ENCODE measurements at regions not wholly inside any gene's neighbourhood (a gene's known extent, or its start where the extent isn't known, plus 50 kb on each side); places are given as distances from the start of the nearest gene placed in this dataset.

DNA sequence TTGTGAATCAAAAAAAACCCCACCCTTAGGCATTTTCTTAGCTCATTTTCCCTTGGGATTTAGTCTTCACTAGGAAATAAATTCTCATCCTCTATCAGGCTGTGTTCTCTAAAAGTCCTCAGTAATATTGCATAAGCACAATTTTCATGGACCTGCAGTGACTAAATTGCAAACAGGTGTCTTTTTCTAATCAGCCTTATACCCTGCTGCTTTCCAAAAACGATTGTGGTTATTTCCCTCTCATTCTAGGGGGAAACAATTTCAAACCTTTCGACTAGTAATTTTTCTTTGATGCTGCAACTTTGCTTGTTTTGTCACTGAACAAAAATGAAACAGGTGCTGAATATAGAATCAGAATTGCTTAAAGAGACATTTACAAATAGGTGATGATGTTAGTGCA lies 549.9 kb downstream of the PDHA2 start:
- Histone ChIP-seq H2BK5ac (ENCODE audit: low read length) (no peak overlapping the region), H2BK120ac (ENCODE audit: low read depth, low read length) (no peak overlapping the region), H3K27ac (ENCODE audit: low read depth, low read length) (no peak overlapping the region), H3K79me1 (ENCODE audit: low read length) (no peaks in the 10 kb centered on the region), H3K27me3 (ENCODE audit: insufficient read depth, low read length, poor library complexity) (no peaks in the 10 kb centered on the region), H3K4ac (ENCODE audit: low read depth, low read length) (no peak overlapping the region), H2AK5ac (ENCODE audit: low read length) (no peak overlapping the region), H4K8ac (ENCODE audit: low read depth, low read length) (no peak overlapping the region), H3K4me1 (ENCODE audit: control insufficient read depth, low read depth, low read length) (no peaks in the 10 kb centered on the region), H3K9ac (ENCODE audit: low read length) (no peak overlapping the region), H3K4me3 (ENCODE audit: low read length) (no peak overlapping the region), H3K79me2 (ENCODE audit: control insufficient read depth, insufficient read depth, low read length) (no peaks in the 10 kb centered on the region), H3K18ac (ENCODE audit: low read length) (no peak overlapping the region), H3K56ac (ENCODE audit: low read length) (no peak overlapping the region), H3K23ac (ENCODE audit: low read length) (no peak overlapping the region), H3K4me2 (ENCODE audit: low read length) (no peak overlapping the region), H2BK15ac (replicated peaks; ENCODE audit: low read depth) (no peak overlapping the region), H3K36me3 (ENCODE audit: control insufficient read depth, insufficient read depth, low read length) (no peaks in the 10 kb centered on the region), H4K5ac (ENCODE audit: low read length) (no peak overlapping the region)
- WGBS (ENCODE audit: extremely low coverage, insufficient coverage, low lambda C conversion rate): no CpG with 5 or more reads among the region's 2 CpGs
- no peak for DNase-seq

DNA sequence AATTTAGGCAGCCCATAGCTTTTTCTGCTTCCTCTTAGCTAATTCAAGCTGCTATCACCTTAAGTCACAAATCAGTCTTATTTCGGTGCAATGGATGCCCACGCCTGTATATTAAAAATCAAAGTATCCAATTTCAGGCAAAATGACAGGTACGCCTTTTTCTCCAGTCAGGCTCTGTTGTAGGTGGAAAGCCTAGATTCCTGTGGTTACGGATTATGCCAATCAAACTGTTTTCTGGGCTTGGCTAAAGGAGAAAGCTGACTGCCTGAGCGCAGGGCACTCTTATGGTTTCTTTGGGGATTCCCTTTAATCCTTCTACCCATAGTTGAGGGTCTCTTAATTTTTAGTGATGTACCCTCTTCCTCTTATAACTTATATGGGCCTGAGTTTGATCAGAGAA lies 550.5 kb downstream of the PDHA2 start:
- Histone ChIP-seq H3K27ac (ENCODE audit: low read depth, low read length) (no peak overlapping the region), H4K5ac (ENCODE audit: low read length) (no peak overlapping the region), H3K79me2 (ENCODE audit: control insufficient read depth, insufficient read depth, low read length) (no peaks in the 10 kb centered on the region), H3K4me2 (ENCODE audit: low read length) (no peak overlapping the region), H3K9ac (ENCODE audit: low read length) (no peak overlapping the region), H2AK5ac (ENCODE audit: low read length) (no peak overlapping the region), H3K4me1 (ENCODE audit: control insufficient read depth, low read depth, low read length) (no peaks in the 10 kb centered on the region), H4K8ac (ENCODE audit: low read depth, low read length) (no peak overlapping the region), H3K36me3 (ENCODE audit: control insufficient read depth, insufficient read depth, low read length) (no peaks in the 10 kb centered on the region), H3K79me1 (ENCODE audit: low read length) (no peaks in the 10 kb centered on the region), H3K18ac (ENCODE audit: low read length) (no peak overlapping the region), H2BK120ac (ENCODE audit: low read depth, low read length) (no peak overlapping the region), H2BK15ac (replicated peaks; ENCODE audit: low read depth) (no peak overlapping the region), H3K23ac (ENCODE audit: low read length) (no peak overlapping the region), H3K4ac (ENCODE audit: low read depth, low read length) (no peak overlapping the region), H3K56ac (ENCODE audit: low read length) (no peak overlapping the region), H3K27me3 (ENCODE audit: insufficient read depth, low read length, poor library complexity) (no peaks in the 10 kb centered on the region), H3K4me3 (ENCODE audit: low read length) (no peak overlapping the region), H2BK5ac (ENCODE audit: low read length) (no peak overlapping the region)
- no CpG with 5 or more reads among the region's 5 CpGs for WGBS (ENCODE audit: extremely low coverage, insufficient coverage, low lambda C conversion rate)
- no peak for DNase-seq

DNA sequence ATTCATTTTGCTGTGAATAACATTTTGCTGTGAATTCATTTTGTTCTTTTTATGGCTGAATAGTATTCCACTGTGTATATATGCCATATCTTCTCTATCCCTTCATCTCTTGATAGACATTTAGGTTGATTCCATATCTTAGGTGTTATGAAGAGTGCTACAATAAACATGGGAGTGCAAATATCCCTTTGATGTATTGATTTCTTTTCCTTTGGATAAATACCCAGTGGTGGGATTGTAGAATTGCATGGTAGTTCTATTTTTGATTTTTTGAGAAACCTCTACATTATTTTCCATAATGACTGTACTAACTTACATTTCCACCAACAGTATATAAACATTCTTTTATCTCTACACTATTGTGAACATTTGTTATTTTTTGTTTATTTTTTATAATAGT lies 555.9 kb downstream of the PDHA2 start:
- H3K4ac ChIP-seq (ENCODE audit: low read depth, low read length): no peak overlapping the region
- H2BK120ac ChIP-seq (ENCODE audit: low read depth, low read length): no peak overlapping the region
- no peak overlapping the region for H3K23ac ChIP-seq (ENCODE audit: low read length)
- H3K27ac ChIP-seq (ENCODE audit: low read depth, low read length): no peak overlapping the region
- H2BK15ac ChIP-seq (replicated peaks; ENCODE audit: low read depth): no peak overlapping the region
- no peak overlapping the region for H3K18ac ChIP-seq (ENCODE audit: low read length)
- no peaks in the 10 kb centered on the region for H3K27me3 ChIP-seq (ENCODE audit: insufficient read depth, low read length, poor library complexity)
- no peak overlapping the region for H3K4me3 ChIP-seq (ENCODE audit: low read length)
- H3K4me2 ChIP-seq (ENCODE audit: low read length): no peak overlapping the region
- no peak overlapping the region for H3K9ac ChIP-seq (ENCODE audit: low read length)
- no peak overlapping the region for H2BK5ac ChIP-seq (ENCODE audit: low read length)
- H4K8ac ChIP-seq (ENCODE audit: low read depth, low read length): no peak overlapping the region
- no peak overlapping the region for H2AK5ac ChIP-seq (ENCODE audit: low read length)
- H3K79me1 ChIP-seq (ENCODE audit: low read length): no peaks in the 10 kb centered on the region
- H3K4me1 ChIP-seq (ENCODE audit: control insufficient read depth, low read depth, low read length): no peaks in the 10 kb centered on the region
- no peaks in the 10 kb centered on the region for H3K79me2 ChIP-seq (ENCODE audit: control insufficient read depth, insufficient read depth, low read length)
- H4K5ac ChIP-seq (ENCODE audit: low read length): no peak overlapping the region
- DNase-seq: no peak
- no peaks in the 10 kb centered on the region for H3K36me3 ChIP-seq (ENCODE audit: control insufficient read depth, insufficient read depth, low read length)
- H3K56ac ChIP-seq (ENCODE audit: low read length): no peak overlapping the region

DNA sequence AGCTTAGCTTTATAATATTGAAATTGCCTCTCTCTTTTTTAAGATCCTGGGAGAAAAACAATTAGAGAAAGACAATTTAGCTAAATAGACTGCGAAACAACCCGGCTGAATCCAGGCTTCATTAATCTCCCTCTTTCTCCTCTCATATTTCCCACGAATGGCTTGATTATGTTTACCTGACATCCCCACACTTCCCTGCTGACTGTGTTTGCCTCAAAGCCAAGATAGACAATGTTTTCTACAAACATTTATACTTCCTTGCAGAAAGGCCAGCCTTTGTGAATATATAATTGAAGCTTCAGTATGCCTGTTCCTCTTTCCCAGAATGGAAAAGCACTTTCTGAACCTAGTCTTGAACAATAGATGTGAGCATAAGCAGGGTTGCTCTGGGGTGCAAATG lies 566.8 kb downstream of the PDHA2 start:
- H3K18ac ChIP-seq (ENCODE audit: low read length): no peak overlapping the region
- WGBS (ENCODE audit: extremely low coverage, insufficient coverage, low lambda C conversion rate): no CpG with 5 or more reads among the region's 3 CpGs
- no peak overlapping the region for H2AK5ac ChIP-seq (ENCODE audit: low read length)
- no peaks in the 10 kb centered on the region for H3K27me3 ChIP-seq (ENCODE audit: insufficient read depth, low read length, poor library complexity)
- no peaks in the 10 kb centered on the region for H3K4me1 ChIP-seq (ENCODE audit: control insufficient read depth, low read depth, low read length)
- H3K79me1 ChIP-seq (ENCODE audit: low read length): no peaks in the 10 kb centered on the region
- H3K4ac ChIP-seq (ENCODE audit: low read depth, low read length): no peak overlapping the region
- H3K56ac ChIP-seq (ENCODE audit: low read length): no peak overlapping the region
- no peak overlapping the region for H3K9ac ChIP-seq (ENCODE audit: low read length)
- no peak overlapping the region for H3K4me3 ChIP-seq (ENCODE audit: low read length)
- H2BK15ac ChIP-seq (replicated peaks; ENCODE audit: low read depth): no peak overlapping the region
- H4K5ac ChIP-seq (ENCODE audit: low read length): no peak overlapping the region
- no peak overlapping the region for H2BK120ac ChIP-seq (ENCODE audit: low read depth, low read length)
- no peak overlapping the region for H4K8ac ChIP-seq (ENCODE audit: low read depth, low read length)
- no peaks in the 10 kb centered on the region for H3K79me2 ChIP-seq (ENCODE audit: control insufficient read depth, insufficient read depth, low read length)
- DNase-seq: no peak
- H2BK5ac ChIP-seq (ENCODE audit: low read length): no peak overlapping the region
- no peak overlapping the region for H3K23ac ChIP-seq (ENCODE audit: low read length)
- H3K36me3 ChIP-seq (ENCODE audit: control insufficient read depth, insufficient read depth, low read length): no peaks in the 10 kb centered on the region
- H3K27ac ChIP-seq (ENCODE audit: low read depth, low read length): no peak overlapping the region
- H3K4me2 ChIP-seq (ENCODE audit: low read length): no peak overlapping the region

DNA sequence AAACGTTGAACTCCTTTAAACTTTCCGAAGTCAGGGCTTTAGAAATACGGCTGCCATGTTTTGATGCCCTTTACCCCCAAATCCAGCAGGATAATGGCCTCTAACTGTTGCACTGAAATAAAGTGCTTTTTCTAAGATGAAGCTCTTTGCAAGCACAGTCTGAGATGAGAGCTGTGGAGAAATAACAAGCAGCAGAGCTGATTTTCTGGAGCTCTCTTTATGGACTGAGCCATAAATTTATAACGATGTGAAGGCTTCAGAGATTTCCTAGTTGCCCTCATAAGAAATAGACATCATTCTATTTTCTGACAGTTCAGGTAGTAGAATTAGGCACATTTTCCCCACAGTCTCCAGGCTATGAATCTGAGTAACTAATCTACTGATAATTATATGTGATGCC lies 567.3 kb downstream of the PDHA2 start:
- Histone ChIP-seq H3K4me3 (ENCODE audit: low read length) (no peak overlapping the region), H3K4me1 (ENCODE audit: control insufficient read depth, low read depth, low read length) (no peaks in the 10 kb centered on the region), H2AK5ac (ENCODE audit: low read length) (no peak overlapping the region)

DNA sequence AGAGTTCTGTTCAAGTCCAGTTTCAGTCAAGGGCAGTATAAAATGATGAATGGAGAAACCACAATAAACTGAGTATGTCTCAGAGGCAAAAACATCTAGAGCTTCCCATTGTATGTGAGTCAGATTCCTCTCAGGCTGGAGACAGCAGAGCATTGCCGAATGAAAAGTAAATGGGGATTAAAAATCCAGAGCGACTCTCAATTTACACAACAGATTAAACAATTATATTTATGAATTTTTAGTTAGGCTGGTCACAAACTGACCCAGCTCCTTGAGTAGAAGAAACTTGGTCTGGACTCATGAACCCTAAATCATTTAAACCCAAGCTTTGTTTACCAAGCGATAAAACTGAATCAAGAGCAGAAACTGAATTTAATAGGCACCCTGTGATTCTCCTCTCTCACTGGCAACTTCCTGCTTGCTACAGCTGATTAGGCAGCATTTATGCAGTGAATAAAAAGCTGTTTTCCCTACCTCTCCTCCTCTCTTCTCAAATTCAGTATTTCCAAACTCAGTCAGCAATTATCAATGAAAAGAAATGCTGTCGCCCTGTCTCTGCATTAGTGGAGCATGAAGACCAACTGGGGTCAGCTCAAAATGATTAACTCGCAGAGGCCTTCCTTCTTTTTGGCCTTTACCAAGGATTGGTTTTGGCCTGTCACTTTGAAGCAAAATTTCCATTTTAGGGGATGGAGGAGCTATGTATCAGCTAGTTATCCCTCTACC lies 568.0 kb downstream of the PDHA2 start:
- no peak for DNase-seq
- Histone ChIP-seq H2BK15ac (replicated peaks; ENCODE audit: low read depth) (no peak overlapping the region), H3K56ac (ENCODE audit: low read length) (no peak overlapping the region), H3K79me1 (ENCODE audit: low read length) (no peaks in the 10 kb centered on the region), H3K9ac (ENCODE audit: low read length) (no peak overlapping the region), H2BK5ac (ENCODE audit: low read length) (no peak overlapping the region), H3K27ac (ENCODE audit: low read depth, low read length) (no peak overlapping the region), H3K36me3 (ENCODE audit: control insufficient read depth, insufficient read depth, low read length) (no peaks in the 10 kb centered on the region), H3K27me3 (ENCODE audit: insufficient read depth, low read length, poor library complexity) (no peaks in the 10 kb centered on the region), H3K4me3 (ENCODE audit: low read length) (no peak overlapping the region), H3K79me2 (ENCODE audit: control insufficient read depth, insufficient read depth, low read length) (no peaks in the 10 kb centered on the region), H4K8ac (ENCODE audit: low read depth, low read length) (no peak overlapping the region), H3K4me2 (ENCODE audit: low read length) (no peak overlapping the region), H3K4me1 (ENCODE audit: control insufficient read depth, low read depth, low read length) (no peaks in the 10 kb centered on the region), H2AK5ac (ENCODE audit: low read length) (no peak overlapping the region), H2BK120ac (ENCODE audit: low read depth, low read length) (no peak overlapping the region), H4K5ac (ENCODE audit: low read length) (no peak overlapping the region), H3K4ac (ENCODE audit: low read depth, low read length) (no peak overlapping the region), H3K18ac (ENCODE audit: low read length) (no peak overlapping the region), H3K23ac (ENCODE audit: low read length) (no peak overlapping the region)
- no CpG with 5 or more reads among the region's 5 CpGs for WGBS (ENCODE audit: extremely low coverage, insufficient coverage, low lambda C conversion rate)

More for the DNA sequence above, 567.3 kb downstream of the PDHA2 start:
- H4K5ac ChIP-seq (ENCODE audit: low read length): no peak overlapping the region
- H2BK15ac ChIP-seq (replicated peaks; ENCODE audit: low read depth): no peak overlapping the region
- H3K23ac ChIP-seq (ENCODE audit: low read length): no peak overlapping the region
- no peaks in the 10 kb centered on the region for H3K27me3 ChIP-seq (ENCODE audit: insufficient read depth, low read length, poor library complexity)
- no peak overlapping the region for H3K9ac ChIP-seq (ENCODE audit: low read length)
- no CpG with 5 or more reads among the region's 4 CpGs for WGBS (ENCODE audit: extremely low coverage, insufficient coverage, low lambda C conversion rate)
- no peak overlapping the region for H4K8ac ChIP-seq (ENCODE audit: low read depth, low read length)
- no peaks in the 10 kb centered on the region for H3K79me2 ChIP-seq (ENCODE audit: control insufficient read depth, insufficient read depth, low read length)
- H3K79me1 ChIP-seq (ENCODE audit: low read length): no peaks in the 10 kb centered on the region
- no peak overlapping the region for H2BK5ac ChIP-seq (ENCODE audit: low read length)
- H3K36me3 ChIP-seq (ENCODE audit: control insufficient read depth, insufficient read depth, low read length): no peaks in the 10 kb centered on the region
- H3K4me2 ChIP-seq (ENCODE audit: low read length): no peak overlapping the region
- H3K56ac ChIP-seq (ENCODE audit: low read length): no peak overlapping the region
- H3K27ac ChIP-seq (ENCODE audit: low read depth, low read length): no peak overlapping the region
- H3K18ac ChIP-seq (ENCODE audit: low read length): no peak overlapping the region
- DNase-seq: no peak
- no peak overlapping the region for H2BK120ac ChIP-seq (ENCODE audit: low read depth, low read length)
- H3K4ac ChIP-seq (ENCODE audit: low read depth, low read length): no peak overlapping the region
